Activated CD4-positive, alpha-beta T cell treated with anti-CD3 and anti-CD28 coated beads, Interleukin-2, amount 10 ng/mL, durations not matched to agents 24 days and 14 days (primary cell): ENCODE measurements at regions not wholly inside any gene's neighbourhood (a gene's known extent, or its start where the extent isn't known, plus 50 kb on each side); places are given as distances from the start of the nearest gene placed in this dataset.
"Not testable (repeated sequence)": the region's sequence is repeated elsewhere in the genome, so short reads cannot be mapped to it uniquely, and the experiment has no call there.

Experiments used
- DNase-seq: peaks from one replicate; pipeline ENCODE4 v3.0.0; 2022
- H3K27ac Mint-ChIP-seq: one replicate; pipeline ENCODE4 v1.8.0; 2022; ENCODE audit warnings: mild to moderate bottlenecking, mixed read lengths
- H3K27me3 Mint-ChIP-seq: one replicate; pipeline ENCODE4 v1.8.0; 2022; ENCODE audit warnings: mixed read lengths
- H3K36me3 Mint-ChIP-seq: one replicate; pipeline ENCODE4 v1.8.0; 2022; ENCODE audit warnings: low read depth, mild to moderate bottlenecking, mixed read lengths
- H3K4me1 Mint-ChIP-seq: one replicate; pipeline ENCODE4 v1.8.0; 2021; ENCODE audit warnings: mixed read lengths
- H3K4me3 Mint-ChIP-seq: one replicate; pipeline ENCODE4 v1.8.0; 2022; ENCODE audit warnings: mild to moderate bottlenecking, moderate library complexity, mixed read lengths
- H3K9me3 Mint-ChIP-seq: one replicate; pipeline ENCODE4 v1.8.0; 2021; ENCODE audit warnings: mixed read lengths
- intact Hi-C: fragments of 100-400 bp; cut with micrococcal nuclease; formaldehyde crosslinking; loops from one replicate; pipeline ENCODE4 v1.15.1; 2023

DNA sequence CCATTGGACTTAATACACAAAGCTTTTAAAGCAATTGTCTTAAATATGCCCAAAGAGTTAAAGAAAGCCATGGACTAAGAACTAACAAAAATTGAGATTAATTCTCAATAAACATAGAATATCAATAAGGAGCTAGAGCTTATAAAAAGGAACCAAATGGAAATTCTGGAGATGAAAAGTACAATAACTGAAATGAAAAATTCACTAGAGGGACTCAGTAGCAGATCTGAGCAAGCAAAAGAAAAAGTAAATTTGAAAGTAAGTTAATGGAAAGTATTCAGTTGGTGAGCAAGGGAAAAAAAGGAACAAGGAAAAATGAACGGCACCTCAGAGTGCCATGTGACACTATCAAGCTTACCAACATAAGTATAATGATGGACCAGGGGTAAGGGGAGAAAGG, 209.8 kb downstream of the FZD1 start:
- Mint-ChIP-seq H3K4me1 (no peaks in the 10 kb centered on the region), H3K9me3 (no peaks in the 10 kb centered on the region), H3K27ac (no peak overlapping the region), H3K36me3 (no peaks in the 10 kb centered on the region), H3K27me3 (no peaks in the 10 kb centered on the region), H3K4me3 (no peak overlapping the region)
- intact Hi-C loops = no loop called here
- DNase-seq = no peak

DNA sequence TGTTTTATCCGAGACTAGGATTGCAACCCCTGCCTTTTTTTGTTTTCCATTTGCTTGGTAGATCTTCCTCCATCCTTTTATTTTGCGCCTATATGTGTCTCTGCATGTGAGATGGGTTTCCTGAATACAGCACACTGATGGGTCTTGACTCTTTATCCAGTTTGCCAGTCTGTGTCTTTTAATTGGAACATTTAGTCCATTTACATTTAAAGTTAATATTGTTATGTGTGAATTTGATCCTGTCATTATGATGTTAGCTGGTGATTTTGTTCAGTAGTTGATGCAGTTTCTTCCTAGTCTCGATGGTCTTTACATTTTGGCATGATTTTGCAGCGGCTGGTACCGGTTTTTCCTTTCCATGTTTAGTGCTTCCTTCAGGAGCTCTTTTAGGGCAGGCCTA, 216.2 kb downstream of the FZD1 start:
- intact Hi-C loops, H3K4me1 Mint-ChIP-seq, H3K9me3 Mint-ChIP-seq, H3K27ac Mint-ChIP-seq, H3K27me3 Mint-ChIP-seq, H3K36me3 Mint-ChIP-seq, H3K4me3 Mint-ChIP-seq, DNase-seq: not testable (repeated sequence)

DNA sequence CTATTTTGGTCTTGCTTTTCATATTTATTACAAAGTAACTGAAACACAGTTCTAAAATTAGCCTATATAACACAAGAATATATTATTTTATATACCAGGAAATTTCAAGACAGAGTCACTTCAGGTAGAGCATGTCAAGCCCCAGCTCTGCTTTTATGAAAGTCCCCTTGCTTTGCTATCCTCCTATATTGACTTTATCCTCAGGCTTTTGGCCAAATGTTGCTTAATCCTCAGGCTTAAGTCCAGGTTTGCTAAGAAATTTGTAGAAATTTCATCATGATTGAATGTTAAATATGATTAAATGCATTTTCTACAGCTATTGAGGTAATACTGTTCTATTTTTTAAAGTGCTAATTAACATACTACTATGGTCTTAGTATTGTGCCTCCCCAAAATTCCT, 227.6 kb downstream of the FZD1 start:
- Mint-ChIP-seq H3K4me1 (no peaks in the 10 kb centered on the region), H3K9me3 (peaks cover 4% of the 10 kb centered on the region), H3K36me3 (no peaks in the 10 kb centered on the region), H3K27ac (no peak overlapping the region), H3K4me3 (no peak overlapping the region), H3K27me3 (no peaks in the 10 kb centered on the region)
- no peak for DNase-seq
- intact Hi-C loops = no loop called here

DNA sequence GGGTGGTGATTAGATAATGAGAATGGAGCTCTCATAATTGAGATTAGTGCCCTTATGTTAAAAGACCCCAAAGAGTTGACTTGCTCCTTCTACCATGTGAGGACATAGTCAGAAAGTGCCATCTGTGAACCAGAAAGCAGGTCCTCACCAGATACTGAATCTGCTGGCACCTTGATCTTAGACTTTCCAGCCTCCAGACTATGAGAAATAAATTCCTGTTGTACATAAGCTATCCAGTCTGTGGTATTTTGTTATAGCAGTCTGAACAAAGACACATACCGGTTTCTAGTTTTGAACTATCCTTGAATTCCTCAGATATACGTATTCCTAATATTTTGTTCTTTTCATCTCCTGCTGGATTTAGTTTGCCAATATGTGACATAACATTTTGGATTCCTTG, 228.1 kb downstream of the FZD1 start:
- DNase-seq = no peak
- Mint-ChIP-seq H3K27ac (no peak overlapping the region), H3K9me3 (peaks cover 4% of the 10 kb centered on the region), H3K4me3 (no peak overlapping the region), H3K36me3 (no peaks in the 10 kb centered on the region), H3K4me1 (no peaks in the 10 kb centered on the region), H3K27me3 (no peaks in the 10 kb centered on the region)
- intact Hi-C loops = no loop called here

DNA sequence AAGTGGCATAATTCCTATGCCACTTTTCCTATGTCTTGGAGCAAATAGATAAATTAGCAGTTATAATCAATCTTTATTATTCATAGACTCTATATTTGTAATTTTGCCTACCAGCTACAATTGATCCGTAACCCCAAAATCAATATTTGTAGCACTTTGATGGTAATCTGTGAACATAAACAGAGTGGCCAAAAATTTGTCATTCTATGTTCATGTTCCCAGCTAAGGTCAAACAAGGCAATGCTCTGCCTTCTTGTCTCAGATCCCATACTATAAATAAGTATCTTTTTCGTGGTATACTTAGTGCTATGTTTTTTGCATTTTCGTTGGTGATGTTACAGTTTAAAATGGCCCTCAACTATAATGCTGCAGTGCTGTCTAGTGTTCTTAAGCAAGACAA, 228.5 kb downstream of the FZD1 start:
- H3K9me3 Mint-ChIP-seq = peaks cover 4% of the 10 kb centered on the region
- H3K4me1 Mint-ChIP-seq = no peaks in the 10 kb centered on the region
- H3K36me3 Mint-ChIP-seq = no peaks in the 10 kb centered on the region
- H3K27ac Mint-ChIP-seq = no peak overlapping the region
- intact Hi-C loops = no loop called here
- no peaks in the 10 kb centered on the region for H3K27me3 Mint-ChIP-seq
- DNase-seq = no peak
- H3K4me3 Mint-ChIP-seq = no peak overlapping the region

DNA sequence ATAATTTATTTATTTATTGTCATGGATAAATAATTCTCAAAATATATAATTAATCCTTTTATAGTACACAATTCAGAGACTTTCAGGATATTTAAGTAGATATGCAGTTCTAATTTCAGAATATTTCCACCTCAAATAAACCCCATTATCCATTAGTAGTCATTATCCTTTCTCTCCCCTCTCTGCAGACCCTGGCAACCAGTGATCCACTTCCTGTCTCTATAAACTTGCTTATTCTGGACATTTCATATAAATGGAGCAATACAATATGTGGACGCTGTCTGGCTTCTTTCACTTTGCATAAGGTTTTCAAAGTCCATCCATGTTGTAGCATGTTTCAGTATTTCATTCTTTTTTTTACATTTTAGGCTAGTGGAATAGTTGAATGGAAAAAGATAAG, 230.2 kb downstream of the FZD1 start:
- no peak overlapping the region for H3K27ac Mint-ChIP-seq
- no peaks in the 10 kb centered on the region for H3K36me3 Mint-ChIP-seq
- no peak overlapping the region for H3K4me3 Mint-ChIP-seq
- intact Hi-C loops = no loop called here
- no peaks in the 10 kb centered on the region for H3K4me1 Mint-ChIP-seq
- no peaks in the 10 kb centered on the region for H3K27me3 Mint-ChIP-seq
- H3K9me3 Mint-ChIP-seq = peaks cover 9% of the 10 kb centered on the region
- no peak for DNase-seq

DNA sequence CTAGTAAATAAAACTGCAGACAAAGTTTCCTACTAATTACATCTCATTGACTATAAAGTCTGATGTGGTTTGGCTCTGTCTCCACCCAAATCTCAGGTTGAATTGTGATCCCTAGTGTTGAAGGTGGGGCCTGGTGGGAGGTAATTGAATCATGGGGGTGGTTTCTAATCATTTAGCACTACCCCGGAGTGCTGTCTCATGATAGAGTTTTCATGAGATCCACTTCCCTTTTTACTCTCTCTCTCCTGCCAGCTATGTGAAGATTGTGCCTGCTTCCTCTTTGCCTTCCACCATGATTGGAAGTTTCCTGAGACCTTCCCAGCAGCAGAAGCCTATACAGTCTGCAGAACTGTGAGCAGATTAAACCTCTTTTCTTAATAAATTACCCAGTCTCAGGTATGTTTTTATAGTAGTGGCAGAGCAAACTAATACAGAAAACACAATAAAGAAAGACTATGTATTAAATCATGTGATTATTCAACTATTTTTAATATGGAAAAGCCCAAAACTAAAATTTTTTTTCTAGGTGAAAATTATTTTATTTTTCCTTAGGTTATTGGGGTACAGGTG, 232.1 kb downstream of the FZD1 start:
- H3K36me3 Mint-ChIP-seq = no peaks in the 10 kb centered on the region
- H3K4me3 Mint-ChIP-seq = no peak overlapping the region
- DNase-seq = no peak
- H3K27ac Mint-ChIP-seq = no peak overlapping the region
- no peaks in the 10 kb centered on the region for H3K27me3 Mint-ChIP-seq
- H3K4me1 Mint-ChIP-seq = no peaks in the 10 kb centered on the region
- intact Hi-C loops = no loop called here
- peaks cover 12% of the 10 kb centered on the region for H3K9me3 Mint-ChIP-seq

DNA sequence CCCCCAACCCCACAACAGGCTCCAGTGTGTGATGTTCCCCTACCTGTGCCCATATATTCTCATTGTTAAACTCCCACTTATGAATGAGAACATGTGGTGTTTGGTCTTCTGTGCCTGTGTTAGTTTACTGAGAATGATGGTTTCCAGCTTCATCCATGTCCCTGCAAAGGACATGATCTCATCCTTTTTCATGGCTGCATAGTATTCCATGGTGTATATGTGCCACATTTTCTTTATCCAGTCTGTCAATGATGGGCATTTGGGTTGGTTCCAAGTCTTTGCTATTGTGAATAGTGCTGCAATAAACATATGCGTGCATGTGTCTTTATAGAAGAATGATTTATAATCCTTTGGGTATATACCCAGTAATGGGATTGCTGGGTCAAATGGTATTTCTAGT, 233.0 kb downstream of the FZD1 start:
- H3K27me3 Mint-ChIP-seq, H3K27ac Mint-ChIP-seq, DNase-seq, intact Hi-C loops, H3K4me3 Mint-ChIP-seq, H3K4me1 Mint-ChIP-seq, H3K36me3 Mint-ChIP-seq: not testable (repeated sequence)
- peaks cover 12% of the 10 kb centered on the region for H3K9me3 Mint-ChIP-seq

DNA sequence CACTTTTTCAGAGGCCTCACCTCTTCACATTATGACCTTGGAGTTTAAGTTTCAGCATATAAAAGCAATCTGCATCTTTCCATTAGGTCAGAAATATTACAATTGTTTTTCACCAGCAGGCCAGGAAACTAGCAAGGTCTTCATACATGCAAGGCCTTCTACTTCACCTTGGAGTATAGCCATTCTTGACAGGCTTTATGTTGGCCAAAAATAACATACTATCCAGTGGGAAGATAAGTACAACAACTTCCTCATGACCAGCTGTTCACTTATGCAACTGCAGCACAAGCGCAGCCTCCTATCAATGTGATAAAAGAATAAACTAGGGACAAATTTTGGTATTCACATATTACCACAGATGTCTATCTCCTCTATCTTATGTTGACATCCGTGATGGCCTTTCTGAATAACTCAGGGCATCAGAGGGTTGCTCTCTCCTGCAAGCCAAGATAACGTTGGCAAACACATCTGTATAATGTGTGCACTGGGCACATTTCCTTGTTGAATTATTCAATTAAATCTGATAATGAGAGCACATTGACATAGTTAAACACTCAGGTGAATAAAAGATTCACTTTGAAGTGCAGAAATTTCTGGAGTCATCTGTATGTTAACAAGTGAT, 239.8 kb downstream of the FZD1 start:
- no peak for DNase-seq
- Mint-ChIP-seq H3K27me3 (no peaks in the 10 kb centered on the region), H3K27ac (no peak overlapping the region), H3K4me1 (no peaks in the 10 kb centered on the region), H3K4me3 (no peak overlapping the region), H3K36me3 (no peaks in the 10 kb centered on the region), H3K9me3 (peaks cover 8% of the 10 kb centered on the region)
- intact Hi-C loops = no loop called here

DNA sequence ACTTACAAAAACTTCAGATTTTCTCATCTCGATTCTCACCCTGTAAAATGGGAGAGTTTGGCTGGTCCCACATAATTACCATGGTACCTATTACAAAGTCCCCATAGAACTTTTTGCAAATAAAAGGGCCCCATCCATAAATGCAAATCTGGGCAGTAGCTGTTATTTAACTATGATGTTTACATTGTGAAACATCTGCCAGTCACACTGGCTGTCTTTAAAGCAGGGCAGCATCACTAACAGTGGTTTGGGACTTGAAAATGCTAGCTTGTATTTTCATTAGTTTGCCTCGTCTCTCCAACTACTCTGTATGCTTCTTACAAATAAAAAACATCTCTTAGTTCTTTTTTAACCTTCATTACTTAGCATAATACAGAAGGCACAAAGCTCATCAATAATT, 240.7 kb downstream of the FZD1 start:
- no peaks in the 10 kb centered on the region for H3K27me3 Mint-ChIP-seq
- H3K27ac Mint-ChIP-seq = no peak overlapping the region
- no peak overlapping the region for H3K4me3 Mint-ChIP-seq
- no peaks in the 10 kb centered on the region for H3K4me1 Mint-ChIP-seq
- no peak for DNase-seq
- H3K36me3 Mint-ChIP-seq = no peaks in the 10 kb centered on the region
- H3K9me3 Mint-ChIP-seq = peaks cover 3% of the 10 kb centered on the region
- intact Hi-C loops = no loop called here

DNA sequence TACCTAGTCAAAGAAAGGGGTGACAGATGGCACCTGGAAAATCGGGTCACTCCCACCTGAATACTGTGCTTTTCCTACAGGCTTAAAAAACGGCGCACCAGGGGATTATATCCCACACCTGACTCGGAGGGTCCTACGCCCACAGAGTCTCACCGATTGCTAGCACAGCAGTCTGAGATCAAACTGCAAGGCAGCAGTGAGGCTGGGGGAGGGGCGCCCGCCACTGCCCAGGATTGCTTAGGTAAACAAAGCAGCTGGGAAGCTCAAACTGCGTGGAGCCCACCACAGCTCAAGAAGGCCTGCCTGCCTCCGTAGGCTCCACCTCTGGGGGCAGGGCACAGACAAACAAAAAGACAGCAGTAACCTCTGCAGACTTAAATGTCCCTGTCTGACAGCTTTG, 242.7 kb downstream of the FZD1 start:
- H3K4me3 Mint-ChIP-seq, DNase-seq, H3K36me3 Mint-ChIP-seq, H3K9me3 Mint-ChIP-seq, H3K27me3 Mint-ChIP-seq, H3K27ac Mint-ChIP-seq, H3K4me1 Mint-ChIP-seq, intact Hi-C loops: not testable (repeated sequence)

DNA sequence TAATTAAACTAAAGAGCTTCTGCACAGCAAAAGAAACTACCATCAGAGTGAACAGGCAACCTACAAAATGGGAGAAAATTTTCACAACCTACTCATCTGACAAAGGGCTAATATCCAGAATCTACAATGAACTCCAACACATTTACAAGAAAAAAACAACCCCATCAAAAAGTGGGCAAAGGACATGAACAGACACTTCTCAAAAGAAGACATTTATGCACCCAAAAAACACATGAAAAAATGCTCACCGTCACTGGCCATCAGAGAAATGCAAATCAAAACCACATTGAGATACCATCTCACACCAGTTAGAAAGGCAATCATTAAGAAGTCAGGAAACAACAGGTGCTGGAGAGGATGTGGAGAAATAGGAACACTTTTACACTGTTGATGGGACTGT, 247.6 kb downstream of the FZD1 start:
- H3K27ac Mint-ChIP-seq, H3K9me3 Mint-ChIP-seq, intact Hi-C loops, H3K36me3 Mint-ChIP-seq, DNase-seq, H3K4me1 Mint-ChIP-seq, H3K4me3 Mint-ChIP-seq, H3K27me3 Mint-ChIP-seq: not testable (repeated sequence)

DNA sequence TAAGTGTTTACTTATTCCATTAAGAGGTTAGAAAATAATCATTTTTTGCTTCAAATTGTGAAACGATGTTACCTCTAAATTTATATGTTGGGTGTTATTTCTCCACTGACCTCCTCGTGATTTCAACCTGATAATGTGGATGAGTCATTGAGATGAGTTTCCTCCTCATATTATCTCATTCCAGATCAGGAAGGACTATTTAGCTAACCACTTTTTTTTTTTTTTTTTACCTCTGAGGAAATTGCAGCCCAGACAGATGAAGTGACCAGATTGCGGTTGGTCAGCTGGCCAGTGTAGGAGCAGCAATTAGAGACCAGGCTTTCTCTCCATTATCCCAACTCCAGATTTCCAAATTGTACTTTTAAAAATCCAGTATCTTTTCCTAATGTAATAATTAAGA, 248.7 kb downstream of the FZD1 start:
- intact Hi-C loops = no loop called here
- DNase-seq = no peak
- no peak overlapping the region for H3K27ac Mint-ChIP-seq
- no peaks in the 10 kb centered on the region for H3K27me3 Mint-ChIP-seq
- no peaks in the 10 kb centered on the region for H3K36me3 Mint-ChIP-seq
- H3K9me3 Mint-ChIP-seq = no peaks in the 10 kb centered on the region
- no peak overlapping the region for H3K4me3 Mint-ChIP-seq
- H3K4me1 Mint-ChIP-seq = no peaks in the 10 kb centered on the region

DNA sequence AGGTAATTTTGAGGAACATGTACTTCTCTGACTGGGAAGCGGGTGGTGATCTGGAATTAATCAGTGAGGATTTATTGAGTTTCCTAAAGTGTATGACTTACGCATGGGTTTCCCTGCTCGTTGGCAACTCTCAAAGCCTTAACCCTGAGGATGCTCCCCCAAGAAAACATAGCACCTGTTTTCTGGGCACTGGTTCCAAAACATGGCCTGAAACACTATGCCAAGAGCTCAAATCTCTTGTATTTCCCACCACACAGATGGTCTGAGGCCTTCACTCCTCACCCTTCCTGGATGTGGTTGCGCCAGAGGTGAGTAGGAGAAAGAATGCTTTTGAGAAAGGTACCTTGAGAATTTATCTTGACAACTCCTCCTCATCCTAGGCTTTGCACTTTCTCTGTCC, 250.4 kb downstream of the FZD1 start:
- no peak for DNase-seq
- Mint-ChIP-seq H3K27ac (no peak overlapping the region), H3K27me3 (no peaks in the 10 kb centered on the region), H3K36me3 (no peaks in the 10 kb centered on the region), H3K4me1 (no peaks in the 10 kb centered on the region), H3K9me3 (no peaks in the 10 kb centered on the region), H3K4me3 (no peak overlapping the region)
- intact Hi-C loops = no loop called here

DNA sequence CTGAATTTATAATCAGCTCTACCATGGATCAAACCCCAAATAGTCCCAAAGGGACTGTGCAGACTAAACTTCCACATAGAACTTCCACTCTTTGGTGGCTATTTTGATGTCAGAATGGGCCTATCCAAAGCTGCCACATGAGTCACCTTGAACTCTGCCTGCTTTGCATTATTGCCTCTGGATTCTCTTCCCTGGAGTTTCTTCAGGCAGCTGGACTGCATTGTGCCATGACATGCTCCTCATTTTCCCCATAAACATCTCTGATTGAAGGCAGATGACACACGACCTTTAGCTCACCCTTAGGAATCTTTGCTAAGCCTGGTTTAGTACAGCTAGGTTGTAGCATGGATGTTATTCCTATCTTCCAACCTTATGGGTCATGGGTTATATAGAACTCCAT, 251.7 kb downstream of the FZD1 start:
- DNase-seq = no peak
- intact Hi-C loops = no loop called here
- Mint-ChIP-seq H3K4me3 (no peak overlapping the region), H3K36me3 (no peaks in the 10 kb centered on the region), H3K9me3 (no peaks in the 10 kb centered on the region), H3K27ac (no peak overlapping the region), H3K27me3 (no peaks in the 10 kb centered on the region), H3K4me1 (no peaks in the 10 kb centered on the region)
